Gastroesophageal sphincter (tissue), 3 donors: ENCODE measurements at regions not wholly inside any gene's neighbourhood (a gene's known extent, or its start where the extent isn't known, plus 50 kb on each side); places are given as distances from the start of the nearest gene placed in this dataset.

Source experiments
- POLR2A ChIP-seq, 2 donors: fragments of 450-650 bp; IDR thresholded peaks; one replicate each; pipeline ENCODE4 v1.6.1; 2017; ENCODE audit warnings: antibody characterized with exemption in 2 of 2, mild to moderate bottlenecking in 2 of 2, moderate library complexity in 1 of 2
- TF ChIP-seq, protein P1 (sequence below), 4 experiments: fragments of 200-600 bp in 2 of 4; fragments of 450-650 bp in 2 of 4; sonication (generic) in 1 of 4; IDR thresholded peaks; one replicate each; pipeline ENCODE4 v1.5.1; 2017 to 2019; ENCODE audit warnings: antibody characterized with exemption in 4 of 4, mild to moderate bottlenecking in 2 of 4, moderate library complexity in 2 of 4

DNA sequence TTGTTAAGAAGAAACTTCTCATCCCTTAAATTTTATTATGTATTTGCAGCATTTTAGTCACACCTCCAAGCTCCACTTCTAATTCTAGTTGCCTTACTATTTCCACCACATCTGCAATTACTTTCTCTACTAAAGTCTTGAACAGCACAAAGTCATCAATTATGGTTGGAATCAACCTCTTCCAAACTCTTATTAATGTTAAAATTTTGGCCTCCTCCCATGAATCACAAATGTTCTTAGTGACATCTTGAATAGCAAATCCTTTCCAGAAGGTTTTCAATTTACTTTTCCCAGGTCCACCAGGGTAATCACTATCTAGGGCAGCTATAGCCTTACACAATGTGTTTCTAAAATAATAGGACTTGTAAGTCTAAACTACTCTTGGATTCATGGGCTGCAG lies 126.3 kb upstream of the POM121L12 start:
- TF ChIP-seq POLR2A (IDR thresholded peaks at IDR 0.05) = no peak
- TF ChIP-seq, protein P1, sequence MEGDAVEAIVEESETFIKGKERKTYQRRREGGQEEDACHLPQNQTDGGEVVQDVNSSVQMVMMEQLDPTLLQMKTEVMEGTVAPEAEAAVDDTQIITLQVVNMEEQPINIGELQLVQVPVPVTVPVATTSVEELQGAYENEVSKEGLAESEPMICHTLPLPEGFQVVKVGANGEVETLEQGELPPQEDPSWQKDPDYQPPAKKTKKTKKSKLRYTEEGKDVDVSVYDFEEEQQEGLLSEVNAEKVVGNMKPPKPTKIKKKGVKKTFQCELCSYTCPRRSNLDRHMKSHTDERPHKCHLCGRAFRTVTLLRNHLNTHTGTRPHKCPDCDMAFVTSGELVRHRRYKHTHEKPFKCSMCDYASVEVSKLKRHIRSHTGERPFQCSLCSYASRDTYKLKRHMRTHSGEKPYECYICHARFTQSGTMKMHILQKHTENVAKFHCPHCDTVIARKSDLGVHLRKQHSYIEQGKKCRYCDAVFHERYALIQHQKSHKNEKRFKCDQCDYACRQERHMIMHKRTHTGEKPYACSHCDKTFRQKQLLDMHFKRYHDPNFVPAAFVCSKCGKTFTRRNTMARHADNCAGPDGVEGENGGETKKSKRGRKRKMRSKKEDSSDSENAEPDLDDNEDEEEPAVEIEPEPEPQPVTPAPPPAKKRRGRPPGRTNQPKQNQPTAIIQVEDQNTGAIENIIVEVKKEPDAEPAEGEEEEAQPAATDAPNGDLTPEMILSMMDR (IDR thresholded peaks at IDR 0.05) = no peak
